SU-DHL-6 (cell line): ENCODE measurements at regions not wholly inside any gene's neighbourhood (a gene's known extent, or its start where the extent isn't known, plus 50 kb on each side); places are given as distances from the start of the nearest gene placed in this dataset.

Experiments
- CTCF ChIP-seq: fragments of 200-600 bp; sonication (generic); IDR thresholded peaks from one replicate; pipeline ENCODE4 v1.5.1; 2017; ENCODE audit warnings: antibody characterized with exemption, mild to moderate bottlenecking, low read length, moderate library complexity; ENCODE audit not compliant: insufficient read depth, poor library complexity, severe bottlenecking
- EZH2phosphoT487 ChIP-seq: fragments of 200-600 bp; sonication (generic), shearing (Covaris generic); conservative IDR thresholded peaks from 2 replicates; pipeline ENCODE4 v1.6.1; 2018; ENCODE audit warnings: mild to moderate bottlenecking, antibody characterized with exemption, low read length, moderate library complexity, mixed read lengths

DNA sequence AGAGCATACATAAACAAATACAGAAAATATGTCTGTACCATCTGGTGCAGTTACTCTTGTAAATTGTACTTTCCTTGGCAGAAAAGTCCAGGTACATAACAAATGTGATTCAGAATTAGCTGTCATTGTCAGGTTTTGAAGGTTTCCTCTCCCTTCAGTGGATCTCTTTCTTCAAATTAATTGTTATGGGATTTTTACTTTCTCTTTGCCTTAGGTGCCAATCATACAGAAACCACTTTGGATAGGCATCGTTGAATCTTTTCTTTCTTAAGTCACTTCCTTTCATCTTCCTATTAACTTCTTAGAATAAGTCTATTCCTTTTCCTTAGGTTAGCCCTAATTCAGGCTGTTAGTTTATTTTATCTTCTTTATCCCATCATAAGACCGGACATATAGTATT, 1992.1 kb upstream of the IGFBP7 start:
- TF ChIP-seq EZH2phosphoT487 (no peak), CTCF (no peak)
